HUES6 (cell line): ENCODE measurements at regions not wholly inside any gene's neighbourhood (a gene's known extent, or its start where the extent isn't known, plus 50 kb on each side); places are given as distances from the start of the nearest gene placed in this dataset.

Source experiments
- H3K27ac ChIP-seq: 2 replicates; pipeline ENCODE4 v1.7.0; 2013; ENCODE audit warnings: low read depth, mild to moderate bottlenecking, low read length, inconsistent platforms
- H3K27me3 ChIP-seq: 2 replicates; pipeline ENCODE4 v1.6.1; 2013; ENCODE audit warnings: low read length; ENCODE audit not compliant: control insufficient read depth, insufficient read depth
- H3K36me3 ChIP-seq: 2 replicates; pipeline ENCODE4 v1.6.1; 2013; ENCODE audit warnings: low read length; ENCODE audit not compliant: control insufficient read depth, insufficient read depth
- H3K4me1 ChIP-seq: 2 replicates; pipeline ENCODE4 v1.6.1; 2013; ENCODE audit warnings: low read length; ENCODE audit not compliant: control insufficient read depth, insufficient read depth
- H3K4me3 ChIP-seq: 2 replicates; pipeline ENCODE4 v1.5.1; 2013; ENCODE audit warnings: low read depth, low read length
- H3K9ac ChIP-seq: one replicate; pipeline ENCODE4 v1.6.1; 2013; ENCODE audit warnings: mild to moderate bottlenecking, low read length
- H3K9me3 ChIP-seq: 2 replicates; pipeline ENCODE4 v1.6.1; 2013; ENCODE audit warnings: low read depth, low read length; ENCODE audit not compliant: control insufficient read depth, insufficient read depth

DNA sequence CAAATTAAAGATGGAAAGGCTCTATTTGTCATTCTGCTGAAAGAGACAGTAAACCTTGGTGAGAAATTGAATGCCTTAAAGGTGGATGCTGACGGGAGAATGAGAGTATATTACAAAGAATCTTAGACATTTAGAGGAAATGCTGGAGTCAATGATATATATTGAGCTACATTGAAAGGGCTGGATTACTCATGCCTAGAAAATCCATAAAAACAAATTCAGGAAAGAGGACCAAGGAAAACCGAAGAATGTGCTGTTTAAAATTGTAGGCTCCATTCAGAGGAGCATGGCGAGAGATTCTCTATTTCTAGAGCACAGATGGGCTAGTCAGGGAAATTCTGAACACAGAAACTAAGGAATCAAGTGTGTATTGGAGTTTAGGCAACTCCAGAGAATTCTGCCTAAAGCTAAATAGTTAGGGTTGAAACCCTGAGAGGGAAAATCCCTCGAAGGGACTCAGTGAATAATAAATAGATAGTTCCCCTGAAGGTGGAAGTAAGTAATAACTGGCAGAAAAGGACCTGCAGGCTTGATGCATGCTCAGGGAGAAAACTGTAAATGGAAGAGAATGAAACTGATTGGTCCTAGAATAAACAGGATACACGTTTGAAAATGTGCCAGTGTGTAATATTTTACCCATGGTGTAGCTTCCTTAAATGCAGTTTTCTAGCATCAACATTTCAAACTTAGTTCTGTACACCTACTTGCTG lies 1532.4 kb upstream of the TENM3 start:
- Histone ChIP-seq H3K36me3 (no peaks in the 10 kb centered on the region), H3K27ac (no peak overlapping the region), H3K9ac (no peak overlapping the region)

DNA sequence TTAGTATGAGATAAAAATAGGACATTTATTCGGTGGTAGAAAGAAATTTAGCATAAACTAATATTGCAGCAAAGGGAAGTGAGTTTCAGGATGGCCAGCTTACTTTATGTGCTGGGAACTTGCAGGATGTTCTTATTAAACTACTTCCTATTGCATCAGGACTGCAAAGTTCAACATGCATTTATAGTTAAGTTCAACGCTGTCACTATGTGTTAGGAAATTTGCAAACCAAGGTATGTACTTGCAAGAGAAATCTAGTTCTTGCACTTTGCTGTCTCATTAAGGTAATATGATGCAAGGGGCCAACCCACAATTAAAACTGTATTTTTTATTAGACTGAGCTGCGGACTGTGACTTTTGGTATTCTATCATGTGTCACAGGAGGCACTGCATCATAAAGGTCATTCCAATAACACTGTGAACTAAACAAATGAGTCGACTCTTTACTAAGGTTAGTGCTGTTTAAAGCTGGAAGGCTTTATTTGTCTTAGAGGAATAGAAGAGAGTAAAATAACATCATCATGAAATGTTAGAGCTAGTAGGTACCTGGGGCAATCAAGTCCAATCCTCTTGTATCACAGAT lies 1525.7 kb upstream of the TENM3 start:
- no peak overlapping the region for H3K27ac ChIP-seq
- H3K4me1 ChIP-seq, result peaks cover 3% of the 10 kb centered on the region; the same call in 1 of the 2 replicates
- H3K9ac ChIP-seq, result no peak overlapping the region
- H3K9me3 ChIP-seq, result no peaks in the 10 kb centered on the region
- no peaks in the 10 kb centered on the region for H3K36me3 ChIP-seq
- H3K4me3 ChIP-seq, result no peak overlapping the region
- H3K27me3 ChIP-seq, result no peaks in the 10 kb centered on the region

More for the DNA sequence above, 1532.4 kb upstream of the TENM3 start:
- no peak overlapping the region for H3K4me3 ChIP-seq
- H3K9me3 ChIP-seq, result peaks cover 12% of the 10 kb centered on the region; the same call in 1 of the 2 replicates
- H3K4me1 ChIP-seq, result no peaks in the 10 kb centered on the region
- H3K27me3 ChIP-seq, result no peaks in the 10 kb centered on the region

DNA sequence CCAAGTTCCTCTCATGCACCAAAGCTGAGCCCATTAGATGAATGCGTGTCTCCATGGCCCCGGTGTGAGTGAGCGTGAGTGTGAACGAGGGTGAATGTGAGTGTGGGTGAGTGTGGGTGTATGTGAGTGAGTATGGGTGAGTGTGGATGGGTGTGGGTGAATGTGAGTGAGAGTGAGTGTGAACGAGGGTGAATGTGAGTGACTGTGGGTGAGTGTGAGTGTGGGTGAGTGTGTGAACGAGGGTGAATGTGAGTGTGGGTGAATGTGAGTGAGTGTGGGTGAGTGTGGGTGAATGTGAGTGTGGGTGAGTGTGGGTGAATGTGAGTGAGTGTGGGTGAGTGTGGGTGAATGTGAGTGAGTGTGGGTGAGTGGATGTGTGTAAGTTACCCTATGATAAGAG lies 1521.8 kb upstream of the TENM3 start:
- Histone ChIP-seq H3K27me3 (no peaks in the 10 kb centered on the region), H3K9ac (no peak overlapping the region), H3K27ac (no peak overlapping the region), H3K4me1 (peaks cover 3% of the 10 kb centered on the region; the same call in 1 of the 2 replicates), H3K9me3 (no peaks in the 10 kb centered on the region), H3K4me3 (no peak overlapping the region), H3K36me3 (no peaks in the 10 kb centered on the region)

DNA sequence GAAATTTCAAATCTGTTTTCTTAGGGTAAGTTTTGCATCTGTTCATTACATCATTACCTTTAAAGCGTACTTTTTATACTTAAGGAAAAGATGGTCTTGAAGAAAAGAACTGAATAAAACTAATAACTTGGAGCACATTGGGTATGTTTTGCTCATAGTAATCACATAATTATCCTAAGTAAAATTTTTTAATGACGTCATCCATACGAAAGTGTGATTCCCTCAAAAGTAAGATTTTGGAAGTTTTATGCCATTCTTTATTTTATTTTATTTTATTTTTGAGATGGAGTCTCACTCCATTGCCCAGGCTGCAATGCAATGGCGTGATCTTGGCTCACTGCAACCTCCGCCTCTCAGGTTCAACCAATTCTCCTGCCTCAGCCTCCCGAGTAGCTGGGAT lies 1516.6 kb upstream of the TENM3 start:
- H3K9me3 ChIP-seq, result peaks cover 8% of the 10 kb centered on the region
- no peaks in the 10 kb centered on the region for H3K36me3 ChIP-seq
- no peak overlapping the region for H3K9ac ChIP-seq
- no peaks in the 10 kb centered on the region for H3K4me1 ChIP-seq
- H3K27me3 ChIP-seq, result no peaks in the 10 kb centered on the region
- no peak overlapping the region for H3K27ac ChIP-seq
- H3K4me3 ChIP-seq, result no peak overlapping the region

DNA sequence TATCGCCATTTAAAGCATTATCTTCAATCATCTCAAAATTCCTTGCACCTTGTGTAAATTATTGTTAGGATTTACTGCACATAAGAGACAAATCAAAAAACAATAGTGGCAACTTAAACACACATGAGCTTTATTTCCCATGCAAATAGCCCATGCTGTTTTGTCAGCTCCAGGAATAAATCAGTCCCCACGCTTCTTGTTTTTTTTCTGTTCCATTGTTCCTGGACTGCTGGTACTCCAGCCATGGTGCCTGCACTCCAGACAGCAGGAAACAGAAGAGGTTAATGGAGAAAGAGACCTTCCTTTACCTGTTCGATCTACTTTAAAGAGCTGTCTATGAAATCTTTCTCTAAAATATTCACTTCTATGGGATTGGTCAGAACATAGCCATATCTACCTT lies 1515.7 kb upstream of the TENM3 start:
- H3K9ac ChIP-seq, result no peak overlapping the region

DNA sequence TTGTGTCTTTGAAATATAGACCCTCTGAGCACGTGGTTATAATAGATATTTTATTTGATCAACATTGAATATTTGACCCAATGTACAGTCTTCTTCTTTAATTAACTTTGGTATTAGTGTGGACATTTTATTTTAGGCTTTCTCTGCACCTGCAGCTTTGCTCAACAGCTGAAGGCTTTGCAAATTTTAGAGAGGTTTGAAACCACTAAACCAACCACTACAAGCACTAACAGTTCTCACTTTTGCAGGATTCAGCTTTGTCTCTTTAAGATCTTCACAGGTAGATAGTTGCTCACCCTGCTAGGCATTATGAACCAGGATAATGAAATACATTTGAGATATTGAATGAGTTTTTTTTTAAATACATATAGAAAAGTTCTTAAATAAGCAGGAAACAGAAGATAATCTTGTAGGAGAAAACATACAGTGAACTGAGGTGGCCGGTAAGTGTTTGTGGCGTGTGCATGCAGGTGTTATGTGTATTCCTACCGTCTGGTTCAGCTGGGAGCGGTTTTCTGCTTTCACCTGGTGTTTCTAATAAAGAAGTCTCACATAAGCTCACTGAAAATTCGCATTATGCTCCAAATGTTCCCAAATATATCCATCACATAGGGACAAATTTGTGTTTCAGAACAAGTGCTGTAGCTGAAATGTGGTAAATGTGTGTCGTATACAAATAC lies 1508.3 kb upstream of the TENM3 start:
- Histone ChIP-seq H3K27me3 (no peaks in the 10 kb centered on the region), H3K9ac (no peak overlapping the region), H3K4me1 (no peaks in the 10 kb centered on the region), H3K4me3 (no peak overlapping the region), H3K9me3 (peaks cover 8% of the 10 kb centered on the region), H3K36me3 (no peaks in the 10 kb centered on the region), H3K27ac (no peak overlapping the region)

More for the DNA sequence above, 1515.7 kb upstream of the TENM3 start:
- Histone ChIP-seq H3K27me3 (no peaks in the 10 kb centered on the region), H3K4me3 (no peak overlapping the region), H3K27ac (no peak overlapping the region), H3K4me1 (no peaks in the 10 kb centered on the region), H3K9me3 (peaks cover 8% of the 10 kb centered on the region), H3K36me3 (no peaks in the 10 kb centered on the region)

DNA sequence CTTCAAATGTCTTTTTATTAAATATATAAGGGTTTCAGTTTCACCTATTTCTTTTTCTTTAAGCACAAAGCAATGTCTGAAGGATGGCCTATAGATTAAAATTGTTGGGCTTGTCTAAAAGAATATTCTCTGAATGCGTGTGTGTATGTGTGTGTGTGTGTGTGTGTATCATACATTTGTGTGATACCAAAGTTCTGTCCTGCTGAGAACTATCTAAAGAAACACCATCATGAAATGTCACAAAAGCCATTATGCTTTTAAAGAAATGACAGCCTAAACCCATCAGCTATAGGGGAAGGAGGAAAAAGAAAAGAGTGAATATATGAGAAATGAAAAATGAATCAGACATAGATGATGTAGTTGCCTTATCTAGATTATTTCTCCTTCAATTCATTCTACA lies 1501.5 kb upstream of the TENM3 start:
- Histone ChIP-seq H3K4me1 (no peaks in the 10 kb centered on the region), H3K27ac (no peak overlapping the region), H3K27me3 (no peaks in the 10 kb centered on the region), H3K36me3 (no peaks in the 10 kb centered on the region), H3K9ac (no peak overlapping the region), H3K9me3 (no peaks in the 10 kb centered on the region), H3K4me3 (no peak overlapping the region)

DNA sequence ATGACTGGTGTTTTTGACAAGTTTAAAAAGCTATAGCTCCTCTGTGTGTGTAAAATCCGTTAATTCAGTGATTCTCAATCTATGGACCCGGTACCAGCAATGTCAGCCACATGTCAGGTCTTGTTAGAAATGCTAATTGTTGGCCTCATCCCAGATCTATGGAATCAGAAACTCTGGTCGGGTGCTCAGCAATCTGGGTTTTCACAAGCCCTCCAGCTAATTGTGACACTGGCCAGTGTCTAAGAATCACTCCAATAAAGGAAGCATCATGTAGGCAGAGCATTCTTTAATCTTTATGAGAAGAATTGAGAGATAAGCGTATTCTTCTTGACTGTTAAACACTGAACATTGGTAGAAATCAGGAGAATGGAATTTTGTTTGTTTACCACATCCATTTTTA lies 1498.2 kb upstream of the TENM3 start:
- Histone ChIP-seq H3K36me3 (no peaks in the 10 kb centered on the region), H3K4me1 (no peaks in the 10 kb centered on the region), H3K27me3 (no peaks in the 10 kb centered on the region), H3K9ac (no peak overlapping the region), H3K4me3 (no peak overlapping the region), H3K27ac (no peak overlapping the region), H3K9me3 (no peaks in the 10 kb centered on the region)

DNA sequence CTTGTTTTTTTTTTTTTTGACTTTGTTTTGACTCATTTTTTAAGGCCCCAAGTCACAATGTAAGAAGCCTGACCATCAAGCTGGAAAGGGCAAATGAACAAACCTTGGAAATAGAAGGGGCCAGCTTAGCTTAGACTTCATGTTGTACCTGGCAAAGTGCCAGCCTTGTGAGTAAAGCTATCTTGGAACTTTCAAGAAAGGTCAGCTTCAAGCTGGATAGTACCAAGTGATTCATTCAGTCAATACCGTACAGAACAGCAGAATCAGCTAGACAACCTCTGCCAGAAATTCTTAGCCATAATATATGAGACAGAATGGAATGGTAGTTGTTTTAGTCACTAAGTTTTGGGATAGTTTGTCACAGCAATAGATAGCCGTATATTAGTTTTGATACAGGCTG lies 1492.2 kb upstream of the TENM3 start:
- Histone ChIP-seq H3K9me3 (peaks cover 10% of the 10 kb centered on the region), H3K9ac (no peak overlapping the region), H3K4me3 (no peak overlapping the region), H3K36me3 (no peaks in the 10 kb centered on the region), H3K27ac (no peak overlapping the region), H3K4me1 (no peaks in the 10 kb centered on the region), H3K27me3 (no peaks in the 10 kb centered on the region)

DNA sequence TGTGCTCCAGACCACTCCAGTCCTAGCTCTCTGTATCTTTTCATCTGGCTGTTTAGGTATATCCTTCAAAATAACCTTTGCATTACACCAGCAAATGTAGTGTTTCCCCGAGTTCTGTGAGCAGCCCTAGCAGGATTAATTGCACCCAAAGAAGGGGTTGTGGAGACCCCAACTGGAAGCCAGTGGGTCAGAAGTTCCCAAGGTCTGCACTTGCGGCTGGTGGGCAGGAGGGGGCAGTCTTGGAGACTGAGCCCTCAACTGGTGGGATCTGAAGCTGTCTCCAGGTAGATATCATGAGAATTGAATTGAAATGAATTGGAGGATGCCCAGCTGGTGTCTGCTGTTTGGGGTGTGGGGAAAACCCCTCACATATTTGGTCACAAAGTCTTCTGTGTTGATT lies 1485.3 kb upstream of the TENM3 start:
- Histone ChIP-seq H3K4me3 (no peak overlapping the region), H3K36me3 (no peaks in the 10 kb centered on the region), H3K27me3 (no peaks in the 10 kb centered on the region)

DNA sequence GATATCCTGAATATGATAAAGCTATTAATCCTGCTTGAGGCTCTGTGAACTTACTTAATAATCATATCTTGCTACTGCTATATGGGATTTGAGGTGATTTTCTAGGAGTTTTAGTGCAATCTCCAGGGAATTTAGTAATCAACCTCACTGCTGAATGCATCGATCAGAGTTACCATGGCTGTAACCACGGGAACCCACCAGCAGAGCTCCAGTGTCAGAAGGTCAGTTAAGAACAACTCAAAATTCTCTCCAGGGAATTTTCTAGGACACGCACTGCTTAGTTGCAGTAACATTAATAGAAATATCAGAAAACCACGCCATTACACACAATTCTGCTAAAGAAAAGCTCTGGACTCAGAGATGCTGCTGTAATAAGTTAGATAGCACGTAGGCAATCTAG lies 1477.2 kb upstream of the TENM3 start:
- H3K9me3 ChIP-seq, result no peaks in the 10 kb centered on the region; the same call in 1 of the 2 replicates
- H3K4me1 ChIP-seq, result peaks cover 36% of the 10 kb centered on the region
- H3K4me3 ChIP-seq, result no peak overlapping the region
- no peak overlapping the region for H3K9ac ChIP-seq
- no peaks in the 10 kb centered on the region for H3K27me3 ChIP-seq
- H3K36me3 ChIP-seq, result no peaks in the 10 kb centered on the region
- H3K27ac ChIP-seq, result no peak overlapping the region

More for the DNA sequence above, 1485.3 kb upstream of the TENM3 start:
- no peaks in the 10 kb centered on the region for H3K4me1 ChIP-seq
- H3K9ac ChIP-seq, result no peak overlapping the region
- peaks cover 3% of the 10 kb centered on the region for H3K9me3 ChIP-seq
- H3K27ac ChIP-seq, result no peak overlapping the region
